ENCODE measurements at regions not wholly inside any gene's neighbourhood (a gene's known extent, or its start where the extent isn't known, plus 50 kb on each side); places are given as distances from the start of the nearest gene placed in this dataset.

- Mint-ChIP-seq H3K27me3 (peaks cover 3 to 4% of the 10 kb centered on the region in 2 donors), H3K4me1 (no peaks in the 10 kb centered on the region), H3K9me3 (peaks cover 0 to 6% (median 3%) of the 10 kb centered on the region in 3 donors), H3K4me3 (no peak overlapping the region), H3K27ac (no peak overlapping the region), H3K36me3 (no peaks in the 10 kb centered on the region)
- no peak for DNase-seq
- no peak overlapping the region for H3K27ac ChIP-seq (ENCODE audit: low read length)
- no peaks in the 10 kb centered on the region for H3K4me1 ChIP-seq (ENCODE audit: control insufficient read depth in 1 of 2, extremely low read depth in 1 of 2, insufficient read depth in 2 of 2, low read length in 2 of 2)
- peaks cover 0 to 3% of the 10 kb centered on the region in 2 experiments for H3K27me3 ChIP-seq (replicated peaks in 1 of 2; ENCODE audit: control insufficient read depth in 2 of 2, extremely low read depth in 1 of 2, insufficient read depth in 2 of 2, low read length in 1 of 2)
- ChIA-PET POLR2A (no interaction called here), CTCF (no interaction called here)
- H3K9me3 ChIP-seq, result no peaks in the 10 kb centered on the region
- no peak for ATAC-seq (replicated peaks in 1 of 4)
- WGBS (ENCODE audit: insufficient coverage), result no CpG with 5 or more reads among the region's 2 CpGs
- H3K36me3 ChIP-seq (ENCODE audit: control insufficient read depth in 2 of 2, extremely low read depth in 1 of 2, insufficient read depth in 1 of 2, low read length in 1 of 2), result no peaks in the 10 kb centered on the region
- no peak overlapping the region for H3K4me3 ChIP-seq (ENCODE audit: control insufficient read depth in 1 of 2, extremely low read depth in 1 of 2, low read length in 1 of 2)
These were observed 181.7 kb upstream of the ANKRD28 start for GRCh38 chr3:15979495-15979894.

- Mint-ChIP-seq H3K27me3 (peaks cover 0 to 4% of the 10 kb centered on the region in 2 donors), H3K4me1 (no peaks in the 10 kb centered on the region), H3K36me3 (no peaks in the 10 kb centered on the region), H3K9me3 (peaks cover 0 to 6% (median 5%) of the 10 kb centered on the region in 3 donors), H3K4me3 (no peak overlapping the region), H3K27ac (no peak overlapping the region)
- ChIA-PET POLR2A (no interaction called here), CTCF (no interaction called here)
- DNase-seq (no peak), ATAC-seq (replicated peaks in 1 of 4) (no peak)
- Histone ChIP-seq H3K9me3 (no peaks in the 10 kb centered on the region), H3K4me3 (ENCODE audit: control insufficient read depth in 1 of 2, extremely low read depth in 1 of 2, low read length in 1 of 2) (no peak overlapping the region), H3K36me3 (ENCODE audit: control insufficient read depth in 2 of 2, extremely low read depth in 1 of 2, insufficient read depth in 1 of 2, low read length in 1 of 2) (no peaks in the 10 kb centered on the region), H3K27me3 (replicated peaks in 1 of 2; ENCODE audit: control insufficient read depth in 2 of 2, extremely low read depth in 1 of 2, insufficient read depth in 2 of 2, low read length in 1 of 2) (no peaks in the 10 kb centered on the region), H3K4me1 (ENCODE audit: control insufficient read depth in 1 of 2, extremely low read depth in 1 of 2, insufficient read depth in 2 of 2, low read length in 2 of 2) (no peaks in the 10 kb centered on the region), H3K27ac (ENCODE audit: low read length) (no peak overlapping the region)
- WGBS (ENCODE audit: insufficient coverage), result no CpG with 5 or more reads among the region's 3 CpGs
These were observed 182.1 kb upstream of the ANKRD28 start for GRCh38 chr3:15979900-15980299.

GRCh38 chr3:15982243-15982642 lies 184.5 kb upstream of the ANKRD28 start:
- Histone ChIP-seq H3K4me3 (ENCODE audit: control insufficient read depth in 1 of 2, extremely low read depth in 1 of 2, low read length in 1 of 2) (no peak overlapping the region), H3K36me3 (ENCODE audit: control insufficient read depth in 2 of 2, extremely low read depth in 1 of 2, insufficient read depth in 1 of 2, low read length in 1 of 2) (no peaks in the 10 kb centered on the region), H3K27ac (ENCODE audit: low read length) (no peak overlapping the region), H3K9me3 (no peaks in the 10 kb centered on the region), H3K4me1 (ENCODE audit: control insufficient read depth in 1 of 2, extremely low read depth in 1 of 2, insufficient read depth in 2 of 2, low read length in 2 of 2) (no peaks in the 10 kb centered on the region), H3K27me3 (replicated peaks in 1 of 2; ENCODE audit: control insufficient read depth in 2 of 2, extremely low read depth in 1 of 2, insufficient read depth in 2 of 2, low read length in 1 of 2) (no peaks in the 10 kb centered on the region)
- ChIA-PET CTCF (no interaction called here), POLR2A (no interaction called here)
- H3K36me3 Mint-ChIP-seq, result no peaks in the 10 kb centered on the region
- DNase-seq, result no peak
- no peaks in the 10 kb centered on the region for H3K4me1 Mint-ChIP-seq
- peaks cover 3 to 12% (median 12%) of the 10 kb centered on the region in 3 donors for H3K9me3 Mint-ChIP-seq
- H3K4me3 Mint-ChIP-seq, result no peak overlapping the region
- ATAC-seq (replicated peaks in 1 of 4), result no peak
- no CpG with 5 or more reads among the region's 1 CpG for WGBS (ENCODE audit: insufficient coverage)
- peaks cover 0 to 7% of the 10 kb centered on the region in 2 donors for H3K27me3 Mint-ChIP-seq
- H3K27ac Mint-ChIP-seq, result no peak overlapping the region

- Mint-ChIP-seq H3K36me3 (no peaks in the 10 kb centered on the region), H3K4me1 (no peaks in the 10 kb centered on the region), H3K4me3 (no peak overlapping the region), H3K27me3 (peaks cover 0 to 7% of the 10 kb centered on the region in 2 donors), H3K27ac (no peak overlapping the region), H3K9me3 (peaks cover 6 to 16% (median 15%) of the 10 kb centered on the region in 3 donors)
- no peak for ATAC-seq (replicated peaks in 1 of 4)
- CTCF ChIA-PET, result no interaction called here
- no peak for DNase-seq
- Histone ChIP-seq H3K9me3 (no peaks in the 10 kb centered on the region), H3K27ac (ENCODE audit: low read length) (no peak overlapping the region), H3K4me1 (ENCODE audit: control insufficient read depth in 1 of 2, extremely low read depth in 1 of 2, insufficient read depth in 2 of 2, low read length in 2 of 2) (no peaks in the 10 kb centered on the region), H3K36me3 (ENCODE audit: control insufficient read depth in 2 of 2, extremely low read depth in 1 of 2, insufficient read depth in 1 of 2, low read length in 1 of 2) (no peaks in the 10 kb centered on the region), H3K4me3 (ENCODE audit: control insufficient read depth in 1 of 2, extremely low read depth in 1 of 2, low read length in 1 of 2) (no peak overlapping the region), H3K27me3 (replicated peaks in 1 of 2; ENCODE audit: control insufficient read depth in 2 of 2, extremely low read depth in 1 of 2, insufficient read depth in 2 of 2, low read length in 1 of 2) (no peaks in the 10 kb centered on the region)
- POLR2A ChIA-PET, result no interaction called here
- whole genome bisulfite sequencing (ENCODE audit: insufficient coverage), result 100% methylated on average over 4 of the region's 10 CpGs
These were observed 185.0 kb upstream of the ANKRD28 start for GRCh38 chr3:15982667-15983196.

- Mint-ChIP-seq H3K27ac (no peak overlapping the region), H3K27me3 (peaks cover 0 to 7% of the 10 kb centered on the region in 2 donors), H3K9me3 (peaks cover 6 to 16% (median 15%) of the 10 kb centered on the region in 3 donors), H3K4me3 (no peak overlapping the region), H3K4me1 (no peaks in the 10 kb centered on the region), H3K36me3 (no peaks in the 10 kb centered on the region)
- no peak overlapping the region for H3K27ac ChIP-seq (ENCODE audit: low read length)
- H3K27me3 ChIP-seq (replicated peaks in 1 of 2; ENCODE audit: control insufficient read depth in 2 of 2, extremely low read depth in 1 of 2, insufficient read depth in 2 of 2, low read length in 1 of 2), result no peaks in the 10 kb centered on the region
- no peak for DNase-seq
- H3K4me1 ChIP-seq (ENCODE audit: control insufficient read depth in 1 of 2, extremely low read depth in 1 of 2, insufficient read depth in 2 of 2, low read length in 2 of 2), result no peaks in the 10 kb centered on the region
- no peak overlapping the region for H3K4me3 ChIP-seq (ENCODE audit: control insufficient read depth in 1 of 2, extremely low read depth in 1 of 2, low read length in 1 of 2)
- H3K36me3 ChIP-seq (ENCODE audit: control insufficient read depth in 2 of 2, extremely low read depth in 1 of 2, insufficient read depth in 1 of 2, low read length in 1 of 2), result no peaks in the 10 kb centered on the region
- ATAC-seq (replicated peaks in 1 of 4), result no peak
- POLR2A ChIA-PET, result no interaction called here
- no CpG with 5 or more reads among the region's 2 CpGs for WGBS (ENCODE audit: insufficient coverage)
- CTCF ChIA-PET, result no interaction called here
- no peaks in the 10 kb centered on the region for H3K9me3 ChIP-seq
These were observed 185.5 kb upstream of the ANKRD28 start for GRCh38 chr3:15983232-15983631.

GRCh38 chr3:15983693-15984092 lies 185.9 kb upstream of the ANKRD28 start:
- ATAC-seq (replicated peaks in 1 of 4) (no peak), DNase-seq (no peak)
- no CpG with 5 or more reads among the region's 1 CpG for WGBS (ENCODE audit: insufficient coverage)
- no peak overlapping the region for H3K27ac Mint-ChIP-seq
- Histone ChIP-seq H3K9me3 (no peaks in the 10 kb centered on the region), H3K4me3 (ENCODE audit: control insufficient read depth in 1 of 2, extremely low read depth in 1 of 2, low read length in 1 of 2) (no peak overlapping the region), H3K27me3 (replicated peaks in 1 of 2; ENCODE audit: control insufficient read depth in 2 of 2, extremely low read depth in 1 of 2, insufficient read depth in 2 of 2, low read length in 1 of 2) (no peaks in the 10 kb centered on the region), H3K36me3 (ENCODE audit: control insufficient read depth in 2 of 2, extremely low read depth in 1 of 2, insufficient read depth in 1 of 2, low read length in 1 of 2) (no peaks in the 10 kb centered on the region), H3K27ac (ENCODE audit: low read length) (no peak overlapping the region), H3K4me1 (ENCODE audit: control insufficient read depth in 1 of 2, extremely low read depth in 1 of 2, insufficient read depth in 2 of 2, low read length in 2 of 2) (no peaks in the 10 kb centered on the region)
- CTCF ChIA-PET, result no interaction called here
- no peaks in the 10 kb centered on the region for H3K4me1 Mint-ChIP-seq
- peaks cover under 1% of the 10 kb centered on the region for H3K36me3 Mint-ChIP-seq
- H3K27me3 Mint-ChIP-seq, result peaks cover 3 to 7% of the 10 kb centered on the region in 2 donors
- POLR2A ChIA-PET, result no interaction called here
- no peak overlapping the region for H3K4me3 Mint-ChIP-seq
- peaks cover 9 to 20% (median 18%) of the 10 kb centered on the region in 3 donors for H3K9me3 Mint-ChIP-seq

GRCh38 chr3:15989419-15989818 lies 185.1 kb upstream of the GALNT15 start:
- Mint-ChIP-seq H3K27ac (no peak overlapping the region), H3K9me3 (peaks cover 17 to 33% (median 20%) of the 10 kb centered on the region in 3 donors), H3K36me3 (peaks cover 4% of the 10 kb centered on the region), H3K4me3 (no peak overlapping the region), H3K4me1 (no peaks in the 10 kb centered on the region), H3K27me3 (peaks cover 6 to 7% of the 10 kb centered on the region in 2 donors)
- Histone ChIP-seq H3K9me3 (no peaks in the 10 kb centered on the region), H3K4me1 (ENCODE audit: control insufficient read depth in 1 of 2, extremely low read depth in 1 of 2, insufficient read depth in 2 of 2, low read length in 2 of 2) (no peaks in the 10 kb centered on the region), H3K4me3 (ENCODE audit: control insufficient read depth in 1 of 2, extremely low read depth in 1 of 2, low read length in 1 of 2) (no peak overlapping the region), H3K36me3 (ENCODE audit: control insufficient read depth in 2 of 2, extremely low read depth in 1 of 2, insufficient read depth in 1 of 2, low read length in 1 of 2) (no peaks in the 10 kb centered on the region), H3K27me3 (replicated peaks in 1 of 2; ENCODE audit: control insufficient read depth in 2 of 2, extremely low read depth in 1 of 2, insufficient read depth in 2 of 2, low read length in 1 of 2) (no peaks in the 10 kb centered on the region), H3K27ac (ENCODE audit: low read length) (no peak overlapping the region)
- WGBS (ENCODE audit: insufficient coverage), result no CpG with 5 or more reads among the region's 1 CpG
- ChIA-PET CTCF (interaction anchor here in 1 of 2 donors (0.7 kb wide), 1 partner anchor 129 kb away, joined by 3 read pairs; no protein-coding TSS in a partner anchor), POLR2A (no interaction called here)
- ATAC-seq (replicated peaks in 1 of 4) (no peak), DNase-seq (no peak)

Data from T-cell (primary cell).